HG02623 (cell line): ENCODE measurements at regions not wholly inside any gene's neighbourhood (a gene's known extent, or its start where the extent isn't known, plus 50 kb on each side); places are given as distances from the start of the nearest gene placed in this dataset.

Experiments used
- ATAC-seq: cut with Tn5 transposase; IDR thresholded peaks from one replicate; pipeline ENCODE4 v1.9.1; 2021; ENCODE audit warnings: moderate library complexity; ENCODE audit not compliant: unreplicated experiment

- ATAC-seq, result no peak
Observed at GRCh38 chr6:92667843-92668242, 751.5 kb downstream of the EPHA7 start.

- no peak for ATAC-seq
Observed at GRCh38 chr6:92648364-92649086, 770.8 kb downstream of the EPHA7 start.

- ATAC-seq, result no peak
Observed at GRCh38 chr6:92647630-92648029, 771.7 kb downstream of the EPHA7 start.

GRCh38 chr6:92644104-92644791 is 775.1 kb downstream of the EPHA7 start:
- peak; percentile 71 for ATAC-seq

GRCh38 chr6:92635553-92636153 is 783.7 kb downstream of the EPHA7 start:
- ATAC-seq, result no peak

- ATAC-seq, result no peak
Observed at GRCh38 chr6:92634561-92634960, 784.8 kb downstream of the EPHA7 start.

- no peak for ATAC-seq
Observed at GRCh38 chr6:92623431-92623830, 795.9 kb downstream of the EPHA7 start.

GRCh38 chr6:92617721-92618120 is 801.6 kb downstream of the EPHA7 start:
- no peak for ATAC-seq

GRCh38 chr6:92608751-92609150 is 810.6 kb downstream of the EPHA7 start:
- ATAC-seq, result no peak

GRCh38 chr6:92593201-92593600 is 826.2 kb downstream of the EPHA7 start:
- no peak for ATAC-seq

- ATAC-seq, result no peak
Observed at GRCh38 chr6:92589996-92590395, 829.4 kb downstream of the EPHA7 start.

- no peak for ATAC-seq
Observed at GRCh38 chr6:92588148-92588547, 831.2 kb downstream of the EPHA7 start.

- no peak for ATAC-seq
Observed at GRCh38 chr6:92587525-92587924, 831.8 kb downstream of the EPHA7 start.

GRCh38 chr6:92586236-92586977 is 833.0 kb downstream of the EPHA7 start:
- no peak for ATAC-seq

GRCh38 chr6:92582211-92582610 is 837.1 kb downstream of the EPHA7 start:
- no peak for ATAC-seq

GRCh38 chr6:92577077-92577719 is 842.2 kb downstream of the EPHA7 start:
- no peak for ATAC-seq

- ATAC-seq, result no peak
Observed at GRCh38 chr6:92568541-92568940, 850.8 kb downstream of the EPHA7 start.

GRCh38 chr6:92566632-92567031 is 852.7 kb downstream of the EPHA7 start:
- no peak for ATAC-seq

- ATAC-seq, result no peak
Observed at GRCh38 chr6:92564376-92564775, 855.0 kb downstream of the EPHA7 start.

- ATAC-seq, result no peak
Observed at GRCh38 chr6:92559611-92560010, 859.7 kb downstream of the EPHA7 start.

GRCh38 chr6:92559003-92559402 is 860.4 kb downstream of the EPHA7 start:
- no peak for ATAC-seq
